Thoracic aorta (tissue), 2 donors: ENCODE measurements at regions not wholly inside any gene's neighbourhood (a gene's known extent, or its start where the extent isn't known, plus 50 kb on each side); places are given as distances from the start of the nearest gene placed in this dataset.

Experiments used
- ATAC-seq: fragments of 150-250 bp; one replicate; pipeline ENCODE4 v1.8.0; 2017; ENCODE audit warnings: low read depth; ENCODE audit not compliant: insufficient number of reproducible peaks, low FRiP score
- DNase-seq: peaks from one replicate; pipeline ENCODE4 v3.0.0-alpha.2; 2020; ENCODE audit warnings: low spot score
- H3K27ac ChIP-seq, 2 donors: fragments of 200-600 bp; sonication (generic); 1 replicate in 1 of 2; 2 replicates in 1 of 2; pipeline ENCODE4 v1.5.1; 2016; ENCODE audit warnings: mild to moderate bottlenecking in 2 of 2, moderate library complexity in 2 of 2
- H3K27me3 ChIP-seq: fragments of 200-600 bp; sonication (generic); replicated peaks from 2 replicates; pipeline ENCODE4 v1.6.0; 2016; ENCODE audit warnings: mild to moderate bottlenecking; ENCODE audit not compliant: insufficient read depth
- H3K36me3 ChIP-seq: fragments of 200-600 bp; sonication (generic); one replicate; pipeline ENCODE4 v1.5.1; 2016
- H3K4me1 ChIP-seq, 2 donors: fragments of 200-600 bp; sonication (generic); 1 replicate in 1 of 2; 2 replicates in 1 of 2; pipeline versions ENCODE4 v1.5.1 to v1.6.0; 2016; ENCODE audit warnings: low read depth in 2 of 2, mild to moderate bottlenecking in 1 of 2; ENCODE audit not compliant: control insufficient read depth in 1 of 2
- H3K4me3 ChIP-seq: fragments of 200-600 bp; sonication (generic); 2 replicates; pipeline ENCODE4 v1.5.1; 2016; ENCODE audit warnings: mild to moderate bottlenecking
- H3K9me3 ChIP-seq: fragments of 200-600 bp; sonication (generic); 2 replicates; pipeline ENCODE4 v1.5.1; 2016
- TF ChIP-seq, protein P1 (sequence below): fragments of 200-600 bp; sonication (generic); IDR thresholded peaks from one replicate; pipeline ENCODE4 v1.5.1; 2019; ENCODE audit warnings: antibody characterized with exemption

DNA sequence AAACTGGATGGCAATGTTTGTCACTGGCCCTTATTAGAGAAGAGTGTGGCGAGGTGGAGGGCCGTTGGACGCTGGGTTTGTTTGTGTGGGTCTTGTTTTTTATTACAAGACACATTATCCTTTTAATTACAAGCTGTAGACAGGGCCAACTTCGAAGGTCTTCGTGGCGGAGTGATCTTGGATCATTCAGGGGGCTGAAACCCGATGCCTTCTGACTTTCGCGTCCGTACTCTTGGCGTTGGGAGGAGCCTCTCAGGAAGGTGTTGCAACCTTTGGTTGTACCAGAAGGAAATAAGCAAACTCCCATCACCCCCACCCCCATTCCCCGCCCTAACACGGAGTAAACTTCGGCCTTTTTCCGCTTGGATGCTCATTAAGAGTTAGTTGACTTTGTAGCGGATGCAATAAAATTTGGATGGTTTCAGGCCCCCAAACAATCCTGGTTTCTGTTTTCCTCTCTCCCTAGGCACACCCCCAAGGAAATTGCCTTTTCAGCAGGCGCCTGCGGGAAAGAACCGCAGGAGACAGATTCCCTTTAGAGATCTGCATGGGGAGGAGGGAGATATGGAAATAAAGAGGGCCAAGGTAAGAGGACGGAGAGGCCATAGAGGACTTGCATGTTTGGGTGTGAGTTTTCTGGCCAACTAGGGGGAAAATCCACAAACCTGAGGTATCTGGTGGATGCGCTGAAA lies 294.5 kb upstream of the NFE2L3 start:
- Histone ChIP-seq H3K36me3 (no peaks in the 10 kb centered on the region), H3K9me3 (no peaks in the 10 kb centered on the region), H3K27me3 (peaks cover 10% of the 10 kb centered on the region), H3K27ac (peak overlapping the region; percentile 82 to 86), H3K4me1 (peaks cover 8 to 29% of the 10 kb centered on the region in 2 donors), H3K4me3 (peak overlapping the region; percentile 68)
- DNase-seq, result no peak
- TF ChIP-seq, protein P1, sequence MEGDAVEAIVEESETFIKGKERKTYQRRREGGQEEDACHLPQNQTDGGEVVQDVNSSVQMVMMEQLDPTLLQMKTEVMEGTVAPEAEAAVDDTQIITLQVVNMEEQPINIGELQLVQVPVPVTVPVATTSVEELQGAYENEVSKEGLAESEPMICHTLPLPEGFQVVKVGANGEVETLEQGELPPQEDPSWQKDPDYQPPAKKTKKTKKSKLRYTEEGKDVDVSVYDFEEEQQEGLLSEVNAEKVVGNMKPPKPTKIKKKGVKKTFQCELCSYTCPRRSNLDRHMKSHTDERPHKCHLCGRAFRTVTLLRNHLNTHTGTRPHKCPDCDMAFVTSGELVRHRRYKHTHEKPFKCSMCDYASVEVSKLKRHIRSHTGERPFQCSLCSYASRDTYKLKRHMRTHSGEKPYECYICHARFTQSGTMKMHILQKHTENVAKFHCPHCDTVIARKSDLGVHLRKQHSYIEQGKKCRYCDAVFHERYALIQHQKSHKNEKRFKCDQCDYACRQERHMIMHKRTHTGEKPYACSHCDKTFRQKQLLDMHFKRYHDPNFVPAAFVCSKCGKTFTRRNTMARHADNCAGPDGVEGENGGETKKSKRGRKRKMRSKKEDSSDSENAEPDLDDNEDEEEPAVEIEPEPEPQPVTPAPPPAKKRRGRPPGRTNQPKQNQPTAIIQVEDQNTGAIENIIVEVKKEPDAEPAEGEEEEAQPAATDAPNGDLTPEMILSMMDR, result no peak
- no peak for ATAC-seq

- no peaks in the 10 kb centered on the region for H3K36me3 ChIP-seq
- no peak overlapping the region for H3K4me3 ChIP-seq
- H3K27ac ChIP-seq, result no peak overlapping the region
- ATAC-seq, result no peak
- DNase-seq, result no peak
- H3K27me3 ChIP-seq, result peaks cover 17% of the 10 kb centered on the region
- TF ChIP-seq, protein P1, result no peak
- no peaks in the 10 kb centered on the region for H3K9me3 ChIP-seq
- H3K4me1 ChIP-seq, result peaks cover 5 to 27% of the 10 kb centered on the region in 2 donors
Observed at GRCh38 chr7:25858200-25858524, 293.8 kb upstream of the NFE2L3 start.

DNA sequence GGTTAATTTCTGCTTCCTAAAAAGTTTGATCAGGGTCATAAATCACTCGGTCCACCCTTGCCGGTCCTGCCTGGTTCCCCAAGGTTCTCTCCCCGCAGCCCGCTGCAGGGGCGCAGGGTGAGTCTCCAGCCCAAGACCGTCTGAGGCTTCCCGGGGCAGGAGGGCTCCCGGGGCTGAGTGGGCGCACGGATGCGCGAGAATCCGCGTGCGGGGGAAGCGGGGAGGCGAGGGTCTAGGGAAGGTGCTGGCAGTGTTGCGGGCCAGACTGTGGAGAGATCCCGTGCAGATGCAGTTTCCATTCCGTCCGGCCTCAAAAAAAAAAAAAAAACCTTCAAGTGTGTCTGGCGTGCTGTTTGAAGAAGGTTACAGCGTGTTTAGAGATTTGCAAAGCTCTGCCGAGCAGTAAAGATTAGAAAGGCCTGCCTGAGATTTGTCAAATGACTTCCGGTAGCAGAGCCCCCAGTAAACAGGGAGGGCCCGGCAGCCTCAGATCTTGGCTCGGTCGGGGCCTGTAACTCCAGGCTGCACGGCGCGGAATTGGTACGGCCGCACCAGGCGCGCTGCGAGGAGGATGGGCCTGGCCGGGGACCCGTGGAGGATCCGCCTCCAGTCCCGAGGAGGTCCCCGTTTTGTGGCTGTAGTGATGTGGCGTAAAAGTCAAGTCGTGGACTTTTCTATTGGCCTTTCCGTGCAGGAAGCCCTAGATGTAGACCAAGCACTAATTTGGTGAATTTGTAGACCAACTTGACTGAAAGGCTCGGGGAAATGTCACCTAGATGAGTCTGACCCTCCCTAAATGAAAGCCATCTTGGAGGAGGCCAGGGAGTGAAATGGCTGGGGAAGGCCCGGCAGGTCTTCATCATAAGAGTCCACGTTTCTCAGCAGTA lies 293.2 kb upstream of the NFE2L3 start:
- ATAC-seq, result no peak
- TF ChIP-seq, protein P1, result no peak
- DNase-seq, result no peak
- Histone ChIP-seq H3K36me3 (no peaks in the 10 kb centered on the region), H3K27me3 (peaks cover 22% of the 10 kb centered on the region), H3K4me3 (no peak overlapping the region), H3K9me3 (no peaks in the 10 kb centered on the region), H3K4me1 (peaks cover 5 to 21% of the 10 kb centered on the region in 2 donors), H3K27ac (no peak overlapping the region)

- peaks cover 30% of the 10 kb centered on the region for H3K27me3 ChIP-seq
- no peak for ATAC-seq
- no peak overlapping the region for H3K4me3 ChIP-seq
- no peaks in the 10 kb centered on the region for H3K36me3 ChIP-seq
- TF ChIP-seq, protein P1, result no peak
- DNase-seq, result no peak
- H3K4me1 ChIP-seq, result peaks cover 0 to 12% of the 10 kb centered on the region in 2 donors
- no peak overlapping the region for H3K27ac ChIP-seq
- H3K9me3 ChIP-seq, result no peaks in the 10 kb centered on the region
Observed at GRCh38 chr7:25859412-25860274, 292.4 kb upstream of the NFE2L3 start.
